ENCODE measurements at regions not wholly inside any gene's neighbourhood (a gene's known extent, or its start where the extent isn't known, plus 50 kb on each side); places are given as distances from the start of the nearest gene placed in this dataset.

GRCh38 chr21:24456358-24456757 is 1150.9 kb downstream of the MRPL39 start:
- no peak for TF ChIP-seq CTCF (conservative IDR thresholded peaks at IDR 0.05; ENCODE audit: low read length)
- TF ChIP-seq EZH2phosphoT487 (IDR thresholded peaks at IDR 0.05; ENCODE audit: borderline replicate concordance): no peak

Data from Loucy (cell line).